Fibroblast of villous mesenchyme (primary cell): ENCODE measurements at regions not wholly inside any gene's neighbourhood (a gene's known extent, or its start where the extent isn't known, plus 50 kb on each side); places are given as distances from the start of the nearest gene placed in this dataset.
A peak's percentile ranks its signal among the peaks of the same experiment; 100 is the strongest.

ENCODE experiments used
- DNase-seq: peaks from one replicate; pipeline ENCODE4 v3.0.0-alpha.2; 2010; ENCODE audit warnings: low read depth
- H3K4me3 ChIP-seq: 2 replicates; pipeline ENCODE4 v1.5.1; 2011; ENCODE audit warnings: low read depth, mild to moderate bottlenecking, low read length
- CTCF ChIP-seq: IDR thresholded peaks from 2 replicates; pipeline ENCODE4 v1.5.1; 2012; ENCODE audit warnings: low read depth, mild to moderate bottlenecking, low read length; ENCODE audit not compliant: insufficient read depth

GRCh38 chr1:221947731-221948130 is 205.8 kb upstream of the DUSP10 start:
- H3K4me3 ChIP-seq: no peak overlapping the region
- DNase-seq: peak; percentile 31
- no peak for TF ChIP-seq CTCF

- no peak overlapping the region for H3K4me3 ChIP-seq
- DNase-seq: no peak
- TF ChIP-seq CTCF: no peak
Observed at GRCh38 chr1:221946768-221947167, 204.9 kb upstream of the DUSP10 start.

GRCh38 chr1:221945669-221946068 is 203.8 kb upstream of the DUSP10 start:
- no peak for TF ChIP-seq CTCF
- H3K4me3 ChIP-seq: no peak overlapping the region
- no peak for DNase-seq

- H3K4me3 ChIP-seq: no peak overlapping the region
- TF ChIP-seq CTCF: no peak
- no peak for DNase-seq
Observed at GRCh38 chr1:221944247-221944870, 202.5 kb upstream of the DUSP10 start.

GRCh38 chr1:221940631-221941030 is 198.7 kb upstream of the DUSP10 start:
- DNase-seq: no peak
- no peak for TF ChIP-seq CTCF
- H3K4me3 ChIP-seq: no peak overlapping the region

GRCh38 chr1:221939607-221940006 is 197.7 kb upstream of the DUSP10 start:
- no peak overlapping the region for H3K4me3 ChIP-seq
- no peak for TF ChIP-seq CTCF
- no peak for DNase-seq

- TF ChIP-seq CTCF: no peak
- DNase-seq: no peak
- no peak overlapping the region for H3K4me3 ChIP-seq
Observed at GRCh38 chr1:221937155-221937953, 195.5 kb upstream of the DUSP10 start.
